ENCODE measurements at regions not wholly inside any gene's neighbourhood (a gene's known extent, or its start where the extent isn't known, plus 50 kb on each side); places are given as distances from the start of the nearest gene placed in this dataset.

DNA sequence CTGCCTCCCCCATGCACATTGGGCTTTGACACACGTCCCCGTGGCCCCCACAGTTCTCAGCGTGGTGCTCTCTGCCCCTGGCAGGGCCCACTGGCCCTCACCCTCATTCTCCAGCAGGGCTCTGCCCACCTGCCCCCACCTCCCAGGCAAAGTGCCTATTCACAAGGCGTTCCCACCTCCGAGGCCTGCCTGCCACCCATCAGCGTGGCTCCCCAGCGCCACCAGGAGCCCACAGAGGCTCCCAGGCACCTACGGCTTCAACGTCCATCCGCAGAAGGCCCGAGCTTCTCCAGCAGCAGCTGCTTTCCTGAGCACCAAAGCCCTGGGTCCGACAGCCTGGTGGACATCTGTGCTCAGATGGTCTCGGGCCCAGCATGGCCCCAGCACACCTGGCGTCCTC, 211.8 kb upstream of the PPP2R2D start:
- H3K9me3 ChIP-seq (ENCODE audit: control extremely low read depth in 1 of 5, control insufficient read depth in 4 of 5, insufficient read depth in 2 of 5, low read depth in 1 of 5, low read length in 4 of 5): no peaks in the 10 kb centered on the region
- peaks cover 0 to 5% (median 0%) of the 10 kb centered on the region in 4 experiments for H3K4me1 ChIP-seq (ENCODE audit: control extremely low read depth in 1 of 4, control insufficient read depth in 4 of 4, insufficient read depth in 4 of 4, low read length in 3 of 4)
- no peak overlapping the region for H3K27ac ChIP-seq (ENCODE audit: insufficient read depth in 1 of 2, low read depth in 1 of 2, low read length in 2 of 2, poor library complexity in 1 of 2, severe bottlenecking in 2 of 2)
- CTCF ChIA-PET: interaction anchor here (0.6 kb wide), 1 partner anchor 9 kb away, joined by 4 read pairs; no protein-coding TSS in a partner anchor
- peaks cover 0 to 39% (median 0%) of the 10 kb centered on the region in 5 experiments for H3K27me3 ChIP-seq (replicated peaks in 2 of 5; ENCODE audit: control insufficient read depth in 4 of 5, insufficient read depth in 5 of 5, low read length in 4 of 5)
- DNase-seq: no peak
- WGBS (ENCODE audit: insufficient coverage): 51% methylated on average over 13 of the region's 14 CpGs
- H3K36me3 ChIP-seq (ENCODE audit: control insufficient read depth in 4 of 4, insufficient read depth in 4 of 4, low read length in 3 of 4): no peaks in the 10 kb centered on the region
- POLR2A ChIA-PET: no interaction called here
- no peak overlapping the region for H3K4me3 ChIP-seq (ENCODE audit: control insufficient read depth in 1 of 7, extremely low read depth in 1 of 7, insufficient read depth in 4 of 7, low read depth in 2 of 7, low read length in 6 of 7)

DNA sequence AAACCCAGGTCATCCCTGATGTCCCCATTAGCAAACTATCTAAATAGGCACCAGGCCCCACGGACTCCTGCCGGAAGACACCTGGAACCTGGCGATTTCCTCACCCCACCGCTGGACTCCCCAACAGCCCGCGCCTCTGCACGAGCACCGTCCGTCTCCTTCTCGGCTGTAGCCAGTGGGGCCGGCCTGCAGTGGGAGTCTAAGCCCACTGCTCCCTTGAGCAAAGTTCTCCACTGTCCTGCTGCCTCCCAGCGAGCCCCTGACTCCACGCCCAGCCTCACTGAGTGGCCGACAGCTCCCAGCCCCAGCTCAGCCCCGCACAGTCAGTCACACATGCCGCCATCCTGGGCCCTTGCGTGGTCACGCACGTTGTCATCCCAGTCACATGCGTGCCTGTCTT, 211.3 kb upstream of the PPP2R2D start:
- 84% methylated on average over 16 of the region's 20 CpGs for WGBS (ENCODE audit: insufficient coverage)
- ChIA-PET CTCF (no interaction called here), POLR2A (no interaction called here)
- Histone ChIP-seq H3K9me3 (ENCODE audit: control extremely low read depth in 1 of 5, control insufficient read depth in 4 of 5, insufficient read depth in 2 of 5, low read depth in 1 of 5, low read length in 4 of 5) (no peaks in the 10 kb centered on the region), H3K4me3 (ENCODE audit: control insufficient read depth in 1 of 7, extremely low read depth in 1 of 7, insufficient read depth in 4 of 7, low read depth in 2 of 7, low read length in 6 of 7) (no peak overlapping the region), H3K4me1 (ENCODE audit: control extremely low read depth in 1 of 4, control insufficient read depth in 4 of 4, insufficient read depth in 4 of 4, low read length in 3 of 4) (peaks cover 0 to 5% (median 0%) of the 10 kb centered on the region in 4 experiments), H3K27ac (ENCODE audit: insufficient read depth in 1 of 2, low read depth in 1 of 2, low read length in 2 of 2, poor library complexity in 1 of 2, severe bottlenecking in 2 of 2) (no peak overlapping the region), H3K27me3 (replicated peaks in 2 of 5; ENCODE audit: control insufficient read depth in 4 of 5, insufficient read depth in 5 of 5, low read length in 4 of 5) (peaks cover 0 to 39% (median 0%) of the 10 kb centered on the region in 5 experiments), H3K36me3 (ENCODE audit: control insufficient read depth in 4 of 4, insufficient read depth in 4 of 4, low read length in 3 of 4) (no peaks in the 10 kb centered on the region)
- no peak for DNase-seq

DNA sequence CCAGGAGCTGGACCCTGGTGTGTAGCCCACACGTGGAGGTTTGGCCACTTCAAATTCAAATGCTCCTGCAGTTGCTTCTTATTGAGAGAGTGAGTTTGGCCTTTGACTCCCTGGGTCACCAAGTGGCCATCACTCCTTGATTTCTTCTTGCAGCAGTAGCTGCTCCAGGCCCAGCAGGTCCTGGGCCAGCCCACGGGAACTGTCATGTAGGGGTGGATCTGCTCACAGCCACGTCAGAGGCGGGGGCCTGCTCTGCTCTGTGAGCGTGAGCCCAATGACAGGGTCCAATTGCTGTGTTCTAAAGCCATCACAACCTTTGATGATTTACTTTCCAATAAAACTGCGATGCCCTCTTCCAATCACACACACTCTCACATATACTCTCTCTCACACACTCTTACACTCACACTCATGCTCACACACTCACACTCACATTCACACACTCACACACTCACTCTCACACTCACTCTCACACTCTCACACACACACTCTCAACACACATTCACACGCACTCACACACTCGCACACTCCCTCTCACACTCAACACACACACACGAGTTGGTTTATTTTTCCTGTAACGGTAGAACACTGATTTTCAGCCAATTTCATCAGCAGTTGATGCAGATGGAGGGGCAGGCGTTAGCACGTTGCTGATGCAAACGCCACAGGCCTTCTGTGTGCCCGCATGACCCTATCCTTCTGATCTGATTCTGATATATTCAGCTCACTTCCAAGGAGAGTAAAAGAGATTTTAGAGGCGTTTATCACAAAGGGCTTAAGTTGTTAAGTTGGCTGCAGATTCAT, 210.7 kb upstream of the PPP2R2D start:
- 93% methylated on average over 15 of the region's 15 CpGs for WGBS (ENCODE audit: insufficient coverage)
- H3K27ac ChIP-seq (ENCODE audit: insufficient read depth in 1 of 2, low read depth in 1 of 2, low read length in 2 of 2, poor library complexity in 1 of 2, severe bottlenecking in 2 of 2): no peak overlapping the region
- ChIA-PET CTCF (no interaction called here), POLR2A (no interaction called here)
- peaks cover 0 to 5% (median 0%) of the 10 kb centered on the region in 4 experiments for H3K4me1 ChIP-seq (ENCODE audit: control extremely low read depth in 1 of 4, control insufficient read depth in 4 of 4, insufficient read depth in 4 of 4, low read length in 3 of 4)
- no peak overlapping the region for H3K4me3 ChIP-seq (ENCODE audit: control insufficient read depth in 1 of 7, extremely low read depth in 1 of 7, insufficient read depth in 4 of 7, low read depth in 2 of 7, low read length in 6 of 7)
- no peak for DNase-seq
- H3K36me3 ChIP-seq (ENCODE audit: control insufficient read depth in 4 of 4, insufficient read depth in 4 of 4, low read length in 3 of 4): no peaks in the 10 kb centered on the region
- H3K27me3 ChIP-seq (replicated peaks in 2 of 5; ENCODE audit: control insufficient read depth in 4 of 5, insufficient read depth in 5 of 5, low read length in 4 of 5): peaks cover 0 to 37% (median 0%) of the 10 kb centered on the region in 5 experiments
- no peaks in the 10 kb centered on the region for H3K9me3 ChIP-seq (ENCODE audit: control extremely low read depth in 1 of 5, control insufficient read depth in 4 of 5, insufficient read depth in 2 of 5, low read depth in 1 of 5, low read length in 4 of 5)

DNA sequence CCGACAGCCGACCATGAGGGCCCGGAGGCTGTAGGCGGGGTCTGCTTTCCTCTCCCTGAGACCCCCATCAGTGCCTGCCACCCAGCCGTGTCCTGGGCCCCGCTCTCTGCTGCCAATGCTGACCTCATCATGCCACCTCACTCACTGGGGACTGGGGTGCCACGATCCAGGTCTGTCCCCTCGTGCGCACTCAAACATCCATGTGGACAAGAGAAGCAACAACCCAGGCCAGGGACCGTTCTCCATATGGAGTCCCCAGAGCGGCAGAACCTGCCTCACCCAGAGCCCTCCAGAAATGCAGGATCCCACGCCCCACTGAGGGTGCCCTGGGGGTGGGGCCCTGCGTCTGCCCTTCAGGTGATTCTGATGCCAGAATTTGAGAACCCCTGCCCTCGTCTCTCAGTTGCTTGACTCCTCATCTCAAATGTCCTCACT, 210.0 kb upstream of the PPP2R2D start:
- DNase-seq: no peak
- CTCF ChIA-PET: no interaction called here
- H3K4me3 ChIP-seq (ENCODE audit: control insufficient read depth in 1 of 7, extremely low read depth in 1 of 7, insufficient read depth in 4 of 7, low read depth in 2 of 7, low read length in 6 of 7): no peak overlapping the region
- POLR2A ChIA-PET: no interaction called here
- H3K4me1 ChIP-seq (ENCODE audit: control extremely low read depth in 1 of 4, control insufficient read depth in 4 of 4, insufficient read depth in 4 of 4, low read length in 3 of 4): peaks cover 0 to 5% (median 0%) of the 10 kb centered on the region in 4 experiments
- H3K36me3 ChIP-seq (ENCODE audit: control insufficient read depth in 4 of 4, insufficient read depth in 4 of 4, low read length in 3 of 4): no peaks in the 10 kb centered on the region
- H3K9me3 ChIP-seq (ENCODE audit: control extremely low read depth in 1 of 5, control insufficient read depth in 4 of 5, insufficient read depth in 2 of 5, low read depth in 1 of 5, low read length in 4 of 5): no peaks in the 10 kb centered on the region
- 92% methylated on average over 13 of the region's 14 CpGs for WGBS (ENCODE audit: insufficient coverage)
- H3K27ac ChIP-seq (ENCODE audit: insufficient read depth in 1 of 2, low read depth in 1 of 2, low read length in 2 of 2, poor library complexity in 1 of 2, severe bottlenecking in 2 of 2): no peak overlapping the region
- H3K27me3 ChIP-seq (replicated peaks in 2 of 5; ENCODE audit: control insufficient read depth in 4 of 5, insufficient read depth in 5 of 5, low read length in 4 of 5): peaks cover 0 to 37% (median 0%) of the 10 kb centered on the region in 5 experiments

DNA sequence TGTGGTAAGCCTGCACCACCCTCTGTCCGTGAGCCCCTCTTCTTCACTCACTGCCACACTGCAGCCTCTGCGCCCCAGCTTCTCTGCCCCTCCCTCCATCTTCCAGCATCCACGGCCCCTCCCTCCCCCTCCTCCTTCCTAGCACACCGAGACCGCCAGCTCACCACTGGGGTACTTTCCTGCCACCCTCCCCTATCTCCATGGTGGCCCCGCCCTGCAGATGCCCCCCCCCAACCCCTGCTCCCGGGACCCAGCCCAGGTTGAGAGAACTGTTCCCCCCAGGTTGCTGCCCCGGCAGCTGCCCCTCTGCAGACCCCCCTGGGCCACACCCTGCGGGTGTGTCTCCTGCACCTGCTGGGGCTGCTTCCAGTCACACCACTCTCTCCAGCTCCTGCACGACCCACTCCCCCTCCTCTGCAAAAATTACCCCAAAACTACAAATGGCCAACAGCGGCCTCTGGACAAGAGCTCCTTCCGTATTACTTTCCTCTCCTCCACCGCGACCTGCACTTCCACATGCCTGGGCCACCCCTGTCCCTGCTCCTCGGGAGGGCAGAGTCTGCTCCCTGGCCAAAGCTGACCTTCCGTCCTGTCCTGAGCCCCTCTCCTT, 209.2 kb upstream of the PPP2R2D start:
- CTCF ChIA-PET: no interaction called here
- WGBS (ENCODE audit: insufficient coverage): 88% methylated on average over 12 of the region's 16 CpGs
- no peaks in the 10 kb centered on the region for H3K36me3 ChIP-seq (ENCODE audit: control insufficient read depth in 4 of 4, insufficient read depth in 4 of 4, low read length in 3 of 4)
- POLR2A ChIA-PET: no interaction called here
- peaks cover 0 to 5% (median 0%) of the 10 kb centered on the region in 4 experiments for H3K4me1 ChIP-seq (ENCODE audit: control extremely low read depth in 1 of 4, control insufficient read depth in 4 of 4, insufficient read depth in 4 of 4, low read length in 3 of 4)
- DNase-seq: no peak
- no peak overlapping the region for H3K27ac ChIP-seq (ENCODE audit: insufficient read depth in 1 of 2, low read depth in 1 of 2, low read length in 2 of 2, poor library complexity in 1 of 2, severe bottlenecking in 2 of 2)
- no peaks in the 10 kb centered on the region for H3K9me3 ChIP-seq (ENCODE audit: control extremely low read depth in 1 of 5, control insufficient read depth in 4 of 5, insufficient read depth in 2 of 5, low read depth in 1 of 5, low read length in 4 of 5)
- no peak overlapping the region for H3K4me3 ChIP-seq (ENCODE audit: control insufficient read depth in 1 of 7, extremely low read depth in 1 of 7, insufficient read depth in 4 of 7, low read depth in 2 of 7, low read length in 6 of 7)
- peaks cover 0 to 37% (median 0%) of the 10 kb centered on the region in 5 experiments for H3K27me3 ChIP-seq (replicated peaks in 2 of 5; ENCODE audit: control insufficient read depth in 4 of 5, insufficient read depth in 5 of 5, low read length in 4 of 5)

DNA sequence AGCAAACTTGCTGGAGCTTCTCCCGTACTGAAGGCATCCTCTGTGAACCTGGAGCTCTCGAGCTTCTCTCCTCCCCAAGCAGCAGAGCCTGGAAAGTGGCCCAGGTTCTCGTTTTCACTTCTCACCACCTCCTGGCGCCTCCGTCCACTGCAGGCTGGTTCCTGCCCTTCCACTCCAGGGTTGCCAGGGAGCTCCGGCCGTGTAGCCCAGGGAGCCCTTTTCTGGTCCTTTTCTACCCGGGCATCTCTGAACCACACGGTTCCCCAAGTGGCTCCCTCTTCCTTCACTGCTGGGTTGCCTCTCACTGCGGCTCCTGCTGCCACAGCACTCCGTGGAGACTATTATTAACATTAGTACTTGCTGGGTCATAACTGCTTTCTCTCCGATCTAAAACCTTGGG, 208.6 kb upstream of the PPP2R2D start:
- ChIA-PET POLR2A (no interaction called here), CTCF (no interaction called here)
- Histone ChIP-seq H3K27me3 (replicated peaks in 2 of 5; ENCODE audit: control insufficient read depth in 4 of 5, insufficient read depth in 5 of 5, low read length in 4 of 5) (peaks cover 0 to 34% (median 0%) of the 10 kb centered on the region in 5 experiments), H3K36me3 (ENCODE audit: control insufficient read depth in 4 of 4, insufficient read depth in 4 of 4, low read length in 3 of 4) (no peaks in the 10 kb centered on the region), H3K4me3 (ENCODE audit: control insufficient read depth in 1 of 7, extremely low read depth in 1 of 7, insufficient read depth in 4 of 7, low read depth in 2 of 7, low read length in 6 of 7) (no peak overlapping the region), H3K4me1 (ENCODE audit: control extremely low read depth in 1 of 4, control insufficient read depth in 4 of 4, insufficient read depth in 4 of 4, low read length in 3 of 4) (peaks cover 0 to 5% (median 0%) of the 10 kb centered on the region in 4 experiments), H3K27ac (ENCODE audit: insufficient read depth in 1 of 2, low read depth in 1 of 2, low read length in 2 of 2, poor library complexity in 1 of 2, severe bottlenecking in 2 of 2) (no peak overlapping the region), H3K9me3 (ENCODE audit: control extremely low read depth in 1 of 5, control insufficient read depth in 4 of 5, insufficient read depth in 2 of 5, low read depth in 1 of 5, low read length in 4 of 5) (no peaks in the 10 kb centered on the region)
- 79% methylated on average over 12 of the region's 12 CpGs for WGBS (ENCODE audit: insufficient coverage)
- DNase-seq: no peak

DNA sequence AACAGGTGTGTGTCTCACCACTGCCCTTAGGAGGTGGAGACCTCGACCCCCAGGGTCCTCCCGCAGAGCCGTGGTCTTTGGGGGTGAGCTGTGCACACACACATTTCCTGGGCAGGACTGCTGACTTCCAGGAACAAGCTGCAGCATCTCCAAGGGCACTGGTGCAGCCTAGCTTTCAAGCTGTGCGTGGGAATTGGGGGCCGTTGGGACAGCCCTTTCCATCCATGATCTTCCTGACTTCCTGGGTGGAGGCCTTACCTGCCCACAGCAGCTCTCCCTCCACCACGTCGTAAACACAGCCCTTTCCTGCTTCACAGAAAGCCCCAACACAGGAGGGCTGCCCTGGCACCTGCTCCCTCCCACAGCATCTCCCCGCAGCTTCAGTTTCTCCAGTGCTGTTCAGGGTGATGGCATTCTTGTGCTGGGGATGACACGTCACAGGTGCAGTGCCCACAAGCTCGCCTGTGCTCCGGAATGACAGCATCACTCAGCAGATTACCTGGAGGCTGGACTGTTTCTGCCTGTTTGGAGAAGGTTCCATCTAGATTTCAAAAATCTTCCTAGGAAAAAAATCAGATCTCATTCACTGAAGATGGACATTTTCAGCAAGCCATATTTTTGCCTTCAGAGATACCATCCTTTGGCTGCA, 208.0 kb upstream of the PPP2R2D start:
- H3K4me1 ChIP-seq (ENCODE audit: control extremely low read depth in 1 of 4, control insufficient read depth in 4 of 4, insufficient read depth in 4 of 4, low read length in 3 of 4): peaks cover 0 to 5% (median 0%) of the 10 kb centered on the region in 4 experiments
- POLR2A ChIA-PET: no interaction called here
- CTCF ChIA-PET: no interaction called here
- no peak for DNase-seq
- WGBS (ENCODE audit: insufficient coverage): 77% methylated on average over 7 of the region's 11 CpGs
- no peaks in the 10 kb centered on the region for H3K36me3 ChIP-seq (ENCODE audit: control insufficient read depth in 4 of 4, insufficient read depth in 4 of 4, low read length in 3 of 4)
- no peak overlapping the region for H3K27ac ChIP-seq (ENCODE audit: insufficient read depth in 1 of 2, low read depth in 1 of 2, low read length in 2 of 2, poor library complexity in 1 of 2, severe bottlenecking in 2 of 2)
- no peak overlapping the region for H3K4me3 ChIP-seq (ENCODE audit: control insufficient read depth in 1 of 7, extremely low read depth in 1 of 7, insufficient read depth in 4 of 7, low read depth in 2 of 7, low read length in 6 of 7)
- peaks cover 0 to 27% (median 0%) of the 10 kb centered on the region in 5 experiments for H3K27me3 ChIP-seq (replicated peaks in 2 of 5; ENCODE audit: control insufficient read depth in 4 of 5, insufficient read depth in 5 of 5, low read length in 4 of 5)
- H3K9me3 ChIP-seq (ENCODE audit: control extremely low read depth in 1 of 5, control insufficient read depth in 4 of 5, insufficient read depth in 2 of 5, low read depth in 1 of 5, low read length in 4 of 5): no peaks in the 10 kb centered on the region

All from common myeloid progenitor, CD34-positive (primary cell).